ENCODE measurements at regions not wholly inside any gene's neighbourhood (a gene's known extent, or its start where the extent isn't known, plus 50 kb on each side); places are given as distances from the start of the nearest gene placed in this dataset.

DNA sequence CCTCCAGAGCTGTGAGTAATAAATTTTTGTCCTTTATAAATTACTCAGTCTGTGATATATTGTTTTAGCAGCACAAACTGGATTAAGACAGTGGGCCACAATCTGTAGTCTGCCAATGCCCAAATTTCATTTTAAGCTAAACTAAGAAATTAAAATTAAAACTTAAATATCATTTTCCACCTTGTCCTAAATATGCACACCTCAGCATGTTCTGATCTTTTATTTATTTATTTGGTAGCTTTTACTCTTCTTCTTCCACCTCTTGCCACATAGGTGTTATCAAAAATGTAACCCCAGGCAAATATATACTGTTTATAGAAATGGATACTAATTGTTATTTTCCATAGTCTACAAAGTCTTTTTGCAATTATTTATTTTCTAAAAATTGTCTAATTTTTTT lies 1102.2 kb upstream of the COX7C start:
- intact Hi-C loops (cut with micrococcal nuclease): no loop called here
- H3K27ac Mint-ChIP-seq (ENCODE audit: low read depth, unreplicated experiment): no peak overlapping the region
- ChIA-PET CTCF (no interaction called here), POLR2A (no interaction called here)
- H3K4me3 Mint-ChIP-seq (ENCODE audit: unreplicated experiment): no peak overlapping the region
- no peak for DNase-seq (ENCODE audit: unreplicated experiment)
- H3K4me1 Mint-ChIP-seq (ENCODE audit: insufficient read depth, unreplicated experiment): no peaks in the 10 kb centered on the region
- no peaks in the 10 kb centered on the region for H3K27me3 Mint-ChIP-seq (ENCODE audit: insufficient read depth, unreplicated experiment)
- peaks cover 24% of the 10 kb centered on the region for H3K9me3 Mint-ChIP-seq (ENCODE audit: unreplicated experiment)
- BruUV-seq (replicated peaks): no TSS peak
- no peaks in the 10 kb centered on the region for H3K36me3 Mint-ChIP-seq (ENCODE audit: insufficient read depth, unreplicated experiment)
- TF ChIP-seq, protein P1, sequence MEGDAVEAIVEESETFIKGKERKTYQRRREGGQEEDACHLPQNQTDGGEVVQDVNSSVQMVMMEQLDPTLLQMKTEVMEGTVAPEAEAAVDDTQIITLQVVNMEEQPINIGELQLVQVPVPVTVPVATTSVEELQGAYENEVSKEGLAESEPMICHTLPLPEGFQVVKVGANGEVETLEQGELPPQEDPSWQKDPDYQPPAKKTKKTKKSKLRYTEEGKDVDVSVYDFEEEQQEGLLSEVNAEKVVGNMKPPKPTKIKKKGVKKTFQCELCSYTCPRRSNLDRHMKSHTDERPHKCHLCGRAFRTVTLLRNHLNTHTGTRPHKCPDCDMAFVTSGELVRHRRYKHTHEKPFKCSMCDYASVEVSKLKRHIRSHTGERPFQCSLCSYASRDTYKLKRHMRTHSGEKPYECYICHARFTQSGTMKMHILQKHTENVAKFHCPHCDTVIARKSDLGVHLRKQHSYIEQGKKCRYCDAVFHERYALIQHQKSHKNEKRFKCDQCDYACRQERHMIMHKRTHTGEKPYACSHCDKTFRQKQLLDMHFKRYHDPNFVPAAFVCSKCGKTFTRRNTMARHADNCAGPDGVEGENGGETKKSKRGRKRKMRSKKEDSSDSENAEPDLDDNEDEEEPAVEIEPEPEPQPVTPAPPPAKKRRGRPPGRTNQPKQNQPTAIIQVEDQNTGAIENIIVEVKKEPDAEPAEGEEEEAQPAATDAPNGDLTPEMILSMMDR (IDR thresholded peaks at IDR 0.05; ENCODE audit: unreplicated experiment): no peak

DNA sequence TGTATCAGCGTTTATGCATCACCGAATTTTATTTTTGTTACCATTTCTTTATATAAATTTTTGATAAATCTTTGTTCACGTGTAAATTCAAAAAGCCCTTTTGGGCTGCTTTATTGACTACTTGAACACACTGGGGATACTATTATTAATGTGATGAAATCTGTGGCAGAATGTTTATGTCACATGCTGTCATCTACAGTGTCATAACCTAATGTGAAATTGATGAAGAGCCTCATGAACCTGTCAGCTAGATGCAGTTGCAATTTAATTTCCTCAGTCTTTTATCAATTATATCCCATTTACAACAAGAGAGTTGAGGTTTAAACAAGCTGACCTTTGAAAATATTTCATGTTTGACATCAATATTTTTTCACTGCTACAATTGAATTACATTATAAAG lies 1100.4 kb upstream of the COX7C start:
- Mint-ChIP-seq H3K27me3 (ENCODE audit: insufficient read depth, unreplicated experiment) (no peaks in the 10 kb centered on the region), H3K27ac (ENCODE audit: low read depth, unreplicated experiment) (no peak overlapping the region), H3K4me3 (ENCODE audit: unreplicated experiment) (no peak overlapping the region), H3K9me3 (ENCODE audit: unreplicated experiment) (peaks cover 20% of the 10 kb centered on the region), H3K36me3 (ENCODE audit: insufficient read depth, unreplicated experiment) (no peaks in the 10 kb centered on the region), H3K4me1 (ENCODE audit: insufficient read depth, unreplicated experiment) (no peaks in the 10 kb centered on the region)
- no TSS peak for BruUV-seq (replicated peaks)
- DNase-seq (ENCODE audit: unreplicated experiment): no peak
- intact Hi-C loops (cut with micrococcal nuclease): no loop called here
- TF ChIP-seq, protein P1 (IDR thresholded peaks at IDR 0.05; ENCODE audit: unreplicated experiment): no peak
- ChIA-PET POLR2A (interaction anchor here (0.7 kb wide), 1 partner anchor 1755 kb away, joined by 3 read pairs; no protein-coding TSS in a partner anchor), CTCF (no interaction called here)

DNA sequence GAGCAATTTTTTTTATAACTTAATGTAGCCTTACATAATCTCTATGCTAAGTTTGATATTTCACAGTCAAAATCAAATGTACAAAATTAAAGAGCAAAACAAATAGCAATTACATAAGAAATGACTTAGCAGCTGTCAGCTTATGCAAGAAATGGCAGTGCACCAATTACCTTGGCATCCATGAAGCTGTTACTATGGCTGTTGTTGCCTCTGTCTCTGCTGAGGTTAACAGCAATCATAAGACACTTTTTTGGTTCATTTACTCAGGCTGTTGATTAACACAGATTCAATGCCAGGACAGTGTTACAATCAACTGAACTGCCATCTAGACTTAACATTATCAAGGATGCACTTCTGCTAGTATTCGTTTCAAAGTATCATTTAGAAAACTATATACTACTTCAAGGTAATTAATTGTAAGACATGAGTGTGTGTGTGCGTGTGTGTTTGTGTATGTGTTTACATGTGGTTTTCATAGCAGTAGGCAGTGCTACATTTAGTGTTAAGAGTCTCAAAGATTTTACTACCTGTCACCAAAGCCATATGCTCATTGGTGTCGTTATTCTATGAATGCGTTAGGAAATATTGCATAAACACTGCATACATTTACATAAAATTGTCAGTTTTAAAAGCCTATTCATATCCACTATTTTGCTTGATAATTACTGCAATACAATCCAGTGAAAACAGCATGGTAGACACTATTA lies 1084.2 kb upstream of the COX7C start:
- Mint-ChIP-seq H3K27ac (ENCODE audit: low read depth, unreplicated experiment) (no peak overlapping the region), H3K36me3 (ENCODE audit: insufficient read depth, unreplicated experiment) (peaks cover 5% of the 10 kb centered on the region), H3K4me3 (ENCODE audit: unreplicated experiment) (no peak overlapping the region), H3K9me3 (ENCODE audit: unreplicated experiment) (no peaks in the 10 kb centered on the region), H3K4me1 (ENCODE audit: insufficient read depth, unreplicated experiment) (no peaks in the 10 kb centered on the region), H3K27me3 (ENCODE audit: insufficient read depth, unreplicated experiment) (no peaks in the 10 kb centered on the region)
- TF ChIP-seq, protein P1 (IDR thresholded peaks at IDR 0.05; ENCODE audit: unreplicated experiment): no peak
- intact Hi-C loops (cut with micrococcal nuclease): no loop called here
- POLR2A ChIA-PET: no interaction called here
- DNase-seq (ENCODE audit: unreplicated experiment): no peak
- BruUV-seq (replicated peaks): no TSS peak
- CTCF ChIA-PET: no interaction called here

DNA sequence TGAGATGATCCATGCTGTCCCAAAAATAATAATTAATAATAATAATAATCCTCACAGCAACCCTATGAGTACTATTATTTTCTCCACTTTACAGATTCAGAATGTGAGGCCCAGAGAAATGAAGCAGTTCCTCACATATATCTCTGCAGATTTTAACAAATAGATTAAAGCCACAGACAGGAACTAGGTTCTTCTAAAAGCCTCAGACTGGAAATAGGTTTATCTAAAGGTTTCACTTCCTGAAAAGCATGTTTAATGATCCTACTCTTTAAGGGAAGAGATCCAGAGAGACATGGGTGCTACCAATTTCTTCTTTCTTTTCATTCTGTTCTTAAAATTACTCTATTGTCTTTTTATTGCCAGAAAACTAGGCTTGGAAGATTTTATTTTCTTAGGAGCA lies 1079.4 kb upstream of the COX7C start:
- Mint-ChIP-seq H3K4me1 (ENCODE audit: insufficient read depth, unreplicated experiment) (no peaks in the 10 kb centered on the region), H3K9me3 (ENCODE audit: unreplicated experiment) (peaks cover 4% of the 10 kb centered on the region), H3K36me3 (ENCODE audit: insufficient read depth, unreplicated experiment) (no peaks in the 10 kb centered on the region), H3K27me3 (ENCODE audit: insufficient read depth, unreplicated experiment) (no peaks in the 10 kb centered on the region), H3K27ac (ENCODE audit: low read depth, unreplicated experiment) (no peak overlapping the region), H3K4me3 (ENCODE audit: unreplicated experiment) (no peak overlapping the region)
- POLR2A ChIA-PET: no interaction called here
- BruUV-seq (replicated peaks): no TSS peak
- intact Hi-C loops (cut with micrococcal nuclease): no loop called here
- CTCF ChIA-PET: no interaction called here
- DNase-seq (ENCODE audit: unreplicated experiment): no peak
- TF ChIP-seq, protein P1 (IDR thresholded peaks at IDR 0.05; ENCODE audit: unreplicated experiment): no peak

All from MCF 10A (cell line).